ENCODE measurements at regions not wholly inside any gene's neighbourhood (a gene's known extent, or its start where the extent isn't known, plus 50 kb on each side); places are given as distances from the start of the nearest gene placed in this dataset.

DNA sequence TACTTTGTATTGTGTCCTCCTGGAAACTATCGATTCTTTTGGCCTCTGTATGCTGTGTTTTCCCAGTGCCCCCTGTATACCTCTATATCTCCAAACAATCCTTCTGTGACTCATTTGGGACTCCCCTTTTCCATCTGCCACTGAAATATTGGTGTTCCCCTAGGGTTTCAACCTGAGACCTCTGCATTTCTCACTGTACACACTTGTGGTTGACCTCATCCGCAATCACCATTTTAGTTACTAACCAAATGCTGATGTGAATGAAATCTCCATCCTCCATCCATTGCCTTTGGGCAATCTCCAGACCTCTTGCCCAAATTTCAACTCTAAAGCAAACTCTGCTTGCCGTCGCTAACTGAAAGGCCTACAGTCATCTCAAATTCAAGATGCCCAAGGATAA is 190.6 kb upstream of the PLET1 start:
- TF ChIP-seq, protein P1, sequence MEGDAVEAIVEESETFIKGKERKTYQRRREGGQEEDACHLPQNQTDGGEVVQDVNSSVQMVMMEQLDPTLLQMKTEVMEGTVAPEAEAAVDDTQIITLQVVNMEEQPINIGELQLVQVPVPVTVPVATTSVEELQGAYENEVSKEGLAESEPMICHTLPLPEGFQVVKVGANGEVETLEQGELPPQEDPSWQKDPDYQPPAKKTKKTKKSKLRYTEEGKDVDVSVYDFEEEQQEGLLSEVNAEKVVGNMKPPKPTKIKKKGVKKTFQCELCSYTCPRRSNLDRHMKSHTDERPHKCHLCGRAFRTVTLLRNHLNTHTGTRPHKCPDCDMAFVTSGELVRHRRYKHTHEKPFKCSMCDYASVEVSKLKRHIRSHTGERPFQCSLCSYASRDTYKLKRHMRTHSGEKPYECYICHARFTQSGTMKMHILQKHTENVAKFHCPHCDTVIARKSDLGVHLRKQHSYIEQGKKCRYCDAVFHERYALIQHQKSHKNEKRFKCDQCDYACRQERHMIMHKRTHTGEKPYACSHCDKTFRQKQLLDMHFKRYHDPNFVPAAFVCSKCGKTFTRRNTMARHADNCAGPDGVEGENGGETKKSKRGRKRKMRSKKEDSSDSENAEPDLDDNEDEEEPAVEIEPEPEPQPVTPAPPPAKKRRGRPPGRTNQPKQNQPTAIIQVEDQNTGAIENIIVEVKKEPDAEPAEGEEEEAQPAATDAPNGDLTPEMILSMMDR (IDR thresholded peaks at IDR 0.05; ENCODE audit: low read depth, low read length): no peak
- TF ChIP-seq EZH2phosphoT487 (IDR thresholded peaks at IDR 0.05; ENCODE audit: low read depth): no peak

Data from OCI-LY3 (cell line).